ENCODE measurements at regions not wholly inside any gene's neighbourhood (a gene's known extent, or its start where the extent isn't known, plus 50 kb on each side); places are given as distances from the start of the nearest gene placed in this dataset.
A peak's percentile ranks its signal among the peaks of the same experiment; 100 is the strongest.
"Not testable (repeated sequence)": the region's sequence is repeated elsewhere in the genome, so short reads cannot be mapped to it uniquely, and the experiment has no call there.

GRCh38 chr5:152051499-152052454, 127.1 kb upstream of the GLRA1 start:
- Histone ChIP-seq H3K27ac (ENCODE audit: low read length) (no peak overlapping the region), H3K27me3 (ENCODE audit: low read depth, low read length) (no peaks in the 10 kb centered on the region), H3K4me3 (ENCODE audit: low read length) (no peak overlapping the region), H3K4me1 (ENCODE audit: low read length) (no peaks in the 10 kb centered on the region), H3K36me3 (replicated peaks; ENCODE audit: low read depth, low read length) (no peaks in the 10 kb centered on the region), H3K9ac (ENCODE audit: low read length) (no peak overlapping the region), H3K79me2 (ENCODE audit: low read length) (no peaks in the 10 kb centered on the region), H3K9me3 (ENCODE audit: insufficient read depth, low read length) (no peaks in the 10 kb centered on the region), H4K20me1 (ENCODE audit: insufficient read depth, low read length) (no peaks in the 10 kb centered on the region), H3K4me2 (ENCODE audit: low read length) (no peak overlapping the region), H2AFZ (ENCODE audit: low read depth, low read length) (no peak overlapping the region)
- TF ChIP-seq CTCF (IDR thresholded peaks at IDR 0.05; ENCODE audit: low read depth, low read length) (no peak), EZH2phosphoT487 (IDR thresholded peaks at IDR 0.05; ENCODE audit: low read depth) (no peak)

DNA sequence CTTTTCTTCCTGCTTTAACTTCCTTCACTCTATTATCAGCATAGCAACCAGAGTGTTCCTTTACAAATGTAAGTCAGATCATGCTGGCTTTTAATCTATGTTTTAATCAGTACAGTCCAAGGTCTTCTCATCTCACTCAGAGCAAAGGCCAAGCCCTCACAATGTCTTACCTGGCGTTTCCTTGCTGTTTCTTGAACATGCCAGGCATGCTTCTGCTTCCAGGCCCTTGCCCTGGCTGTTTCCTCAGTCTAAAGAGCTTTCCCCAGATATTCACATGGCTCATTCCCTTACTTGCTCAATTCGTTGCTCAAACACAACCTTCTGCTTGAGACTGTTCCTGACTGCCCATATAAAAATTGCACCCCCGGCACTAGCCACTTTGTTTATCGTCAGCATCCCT, 121.7 kb upstream of the GLRA1 start:
- H3K27me3 ChIP-seq (ENCODE audit: low read depth, low read length): no peaks in the 10 kb centered on the region
- TF ChIP-seq CTCF (IDR thresholded peaks at IDR 0.05; ENCODE audit: low read depth, low read length) (no peak), EZH2phosphoT487 (IDR thresholded peaks at IDR 0.05; ENCODE audit: low read depth) (no peak)
- H3K79me2 ChIP-seq (ENCODE audit: low read length): no peaks in the 10 kb centered on the region
- no peaks in the 10 kb centered on the region for H3K9me3 ChIP-seq (ENCODE audit: insufficient read depth, low read length)
- H3K4me1 ChIP-seq (ENCODE audit: low read length): no peaks in the 10 kb centered on the region
- H2AFZ ChIP-seq (ENCODE audit: low read depth, low read length): no peak overlapping the region
- no peak overlapping the region for H3K4me3 ChIP-seq (ENCODE audit: low read length)
- no peaks in the 10 kb centered on the region for H3K36me3 ChIP-seq (replicated peaks; ENCODE audit: low read depth, low read length)
- H3K9ac ChIP-seq (ENCODE audit: low read length): no peak overlapping the region
- H4K20me1 ChIP-seq (ENCODE audit: insufficient read depth, low read length): no peaks in the 10 kb centered on the region
- no peak overlapping the region for H3K4me2 ChIP-seq (ENCODE audit: low read length)
- H3K27ac ChIP-seq (ENCODE audit: low read length): no peak overlapping the region

DNA sequence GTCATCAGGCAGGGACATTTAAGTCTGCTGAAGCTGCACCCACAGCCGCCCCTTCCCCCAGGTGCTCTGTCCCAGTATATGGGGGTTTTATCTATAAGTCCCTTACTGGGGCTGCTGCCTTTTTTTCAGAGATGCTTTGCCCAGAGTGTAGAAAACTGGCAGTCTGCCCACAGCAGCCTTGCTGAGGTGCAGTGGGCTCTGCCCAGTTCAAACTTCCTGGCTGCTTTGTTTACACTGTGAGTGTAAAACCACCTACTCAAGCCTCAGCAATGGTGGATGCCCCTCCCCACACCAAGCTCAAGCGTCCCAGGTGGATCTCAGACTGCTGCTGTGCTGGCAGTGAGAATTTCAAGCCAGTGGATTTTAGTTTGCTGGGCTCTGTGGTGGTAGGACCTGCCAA, 114.2 kb upstream of the GLRA1 start:
- not testable (repeated sequence) for H3K9me3 ChIP-seq (ENCODE audit: insufficient read depth, low read length); H2AFZ ChIP-seq (ENCODE audit: low read depth, low read length); H3K9ac ChIP-seq (ENCODE audit: low read length); H3K36me3 ChIP-seq (replicated peaks; ENCODE audit: low read depth, low read length); H3K27me3 ChIP-seq (ENCODE audit: low read depth, low read length); H3K4me1 ChIP-seq (ENCODE audit: low read length); H3K4me2 ChIP-seq (ENCODE audit: low read length); H3K79me2 ChIP-seq (ENCODE audit: low read length); H3K27ac ChIP-seq (ENCODE audit: low read length); H4K20me1 ChIP-seq (ENCODE audit: insufficient read depth, low read length); H3K4me3 ChIP-seq (ENCODE audit: low read length)

DNA sequence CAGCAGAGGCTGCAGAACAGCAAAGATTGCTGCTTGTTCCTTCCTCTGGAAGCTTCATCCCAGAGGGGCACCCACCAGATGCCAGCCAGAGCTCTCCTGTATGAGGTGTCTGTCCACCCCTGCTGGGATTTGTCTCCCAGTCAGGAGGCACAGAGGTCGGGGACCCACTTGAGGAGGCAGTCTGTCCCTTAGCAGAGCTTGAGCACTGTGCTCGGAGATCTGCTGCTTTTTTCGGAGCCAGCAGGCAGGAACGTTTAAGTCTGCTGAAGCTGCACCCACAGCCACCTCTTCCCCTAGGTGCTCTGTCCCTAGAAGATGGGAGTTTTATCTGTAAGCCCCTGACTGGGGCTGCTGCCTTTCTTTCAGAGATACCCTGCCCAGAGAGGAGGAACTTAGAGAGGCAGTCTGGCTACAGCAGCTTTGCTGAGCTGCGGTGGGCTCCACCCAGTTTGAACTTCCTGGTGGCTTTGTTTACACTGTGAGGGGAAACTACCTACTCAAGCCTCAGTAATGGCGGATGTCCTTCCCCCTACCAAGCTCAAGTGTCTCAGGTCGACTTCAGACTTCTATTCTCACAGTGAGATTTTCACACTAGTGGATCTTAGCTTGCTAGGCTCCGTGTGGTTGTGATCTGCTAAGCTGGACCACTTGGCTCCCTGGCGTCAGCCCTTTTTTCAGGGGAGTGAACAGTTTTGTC, 101.8 kb upstream of the GLRA1 start:
- not testable (repeated sequence) for H3K27me3 ChIP-seq (ENCODE audit: low read depth, low read length); H3K27ac ChIP-seq (ENCODE audit: low read length); H3K79me2 ChIP-seq (ENCODE audit: low read length); H3K4me1 ChIP-seq (ENCODE audit: low read length); H4K20me1 ChIP-seq (ENCODE audit: insufficient read depth, low read length); H3K36me3 ChIP-seq (replicated peaks; ENCODE audit: low read depth, low read length); H3K9me3 ChIP-seq (ENCODE audit: insufficient read depth, low read length)
- Histone ChIP-seq H3K4me2 (ENCODE audit: low read length) (peak overlapping the region; percentile 57), H3K4me3 (ENCODE audit: low read length) (peak overlapping the region; percentile 51; the same call in 1 of the 2 replicates), H2AFZ (ENCODE audit: low read depth, low read length) (peak overlapping the region; percentile 97), H3K9ac (ENCODE audit: low read length) (peak overlapping the region; percentile 20; the same call in 1 of the 2 replicates)

GRCh38 chr5:152016421-152016820, 91.8 kb upstream of the GLRA1 start:
- H3K9ac ChIP-seq (ENCODE audit: low read length): no peak overlapping the region
- H3K27me3 ChIP-seq (ENCODE audit: low read depth, low read length): no peaks in the 10 kb centered on the region
- H4K20me1 ChIP-seq (ENCODE audit: insufficient read depth, low read length): no peaks in the 10 kb centered on the region
- no peak overlapping the region for H3K4me3 ChIP-seq (ENCODE audit: low read length)
- H3K36me3 ChIP-seq (replicated peaks; ENCODE audit: low read depth, low read length): no peaks in the 10 kb centered on the region
- H3K4me2 ChIP-seq (ENCODE audit: low read length): no peak overlapping the region
- H3K79me2 ChIP-seq (ENCODE audit: low read length): no peaks in the 10 kb centered on the region
- H3K9me3 ChIP-seq (ENCODE audit: insufficient read depth, low read length): no peaks in the 10 kb centered on the region
- TF ChIP-seq CTCF (IDR thresholded peaks at IDR 0.05; ENCODE audit: low read depth, low read length) (no peak), EZH2phosphoT487 (IDR thresholded peaks at IDR 0.05; ENCODE audit: low read depth) (no peak)
- no peak overlapping the region for H2AFZ ChIP-seq (ENCODE audit: low read depth, low read length)
- H3K27ac ChIP-seq (ENCODE audit: low read length): no peak overlapping the region
- H3K4me1 ChIP-seq (ENCODE audit: low read length): no peaks in the 10 kb centered on the region

Measured in OCI-LY3 (cell line).